Medulla oblongata (tissue), 1 donor: ENCODE measurements at regions not wholly inside any gene's neighbourhood (a gene's known extent, or its start where the extent isn't known, plus 50 kb on each side); places are given as distances from the start of the nearest gene placed in this dataset.

Source experiments
- DNase-seq: peaks from one replicate; pipeline ENCODE4 v3.0.0-alpha.2; 2015; ENCODE audit errors: extremely low spot score

DNA sequence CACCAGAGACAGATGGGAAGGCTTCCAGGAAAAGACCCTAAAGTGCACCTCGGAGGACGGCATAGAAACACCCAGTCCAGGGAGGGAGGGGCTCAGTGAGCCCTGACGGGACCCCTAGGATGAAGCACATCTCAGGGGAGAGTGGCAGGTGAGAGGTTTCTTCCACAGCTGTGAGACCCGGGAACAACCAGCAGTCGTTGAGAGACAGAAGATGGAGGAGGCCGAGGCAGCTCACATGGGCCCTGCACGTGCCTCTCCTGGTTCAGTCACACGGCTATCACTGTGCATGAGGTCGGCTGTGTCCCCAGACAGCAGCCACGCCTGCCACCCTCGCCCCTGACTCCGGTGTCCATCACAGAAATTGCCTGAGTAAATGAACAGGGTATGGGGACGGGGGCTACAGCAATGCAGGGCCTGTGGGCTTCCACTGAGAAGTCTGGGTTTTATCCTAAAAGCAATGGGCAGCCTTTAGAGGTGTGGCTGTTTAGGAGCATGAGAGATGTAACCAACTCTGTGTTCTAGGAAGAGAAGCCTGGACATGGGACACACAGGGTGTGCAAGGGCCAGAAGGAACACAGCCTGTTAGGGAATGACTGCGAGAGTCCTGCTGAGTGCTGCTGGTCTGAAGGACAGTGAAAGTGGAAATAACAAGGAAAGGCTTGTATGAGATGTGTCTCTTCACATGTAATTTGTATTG is 102.0 kb downstream of the TMEM18 start:
- DNase-seq: no peak

- DNase-seq: no peak
These were observed 103.3 kb downstream of the TMEM18 start for GRCh38 chr2:573805-574392.

GRCh38 chr2:573025-573424 is 104.2 kb downstream of the TMEM18 start:
- no peak for DNase-seq

GRCh38 chr2:569681-570080 is 107.5 kb downstream of the TMEM18 start:
- no peak for DNase-seq

GRCh38 chr2:568639-569235 is 108.5 kb downstream of the TMEM18 start:
- no peak for DNase-seq

DNA sequence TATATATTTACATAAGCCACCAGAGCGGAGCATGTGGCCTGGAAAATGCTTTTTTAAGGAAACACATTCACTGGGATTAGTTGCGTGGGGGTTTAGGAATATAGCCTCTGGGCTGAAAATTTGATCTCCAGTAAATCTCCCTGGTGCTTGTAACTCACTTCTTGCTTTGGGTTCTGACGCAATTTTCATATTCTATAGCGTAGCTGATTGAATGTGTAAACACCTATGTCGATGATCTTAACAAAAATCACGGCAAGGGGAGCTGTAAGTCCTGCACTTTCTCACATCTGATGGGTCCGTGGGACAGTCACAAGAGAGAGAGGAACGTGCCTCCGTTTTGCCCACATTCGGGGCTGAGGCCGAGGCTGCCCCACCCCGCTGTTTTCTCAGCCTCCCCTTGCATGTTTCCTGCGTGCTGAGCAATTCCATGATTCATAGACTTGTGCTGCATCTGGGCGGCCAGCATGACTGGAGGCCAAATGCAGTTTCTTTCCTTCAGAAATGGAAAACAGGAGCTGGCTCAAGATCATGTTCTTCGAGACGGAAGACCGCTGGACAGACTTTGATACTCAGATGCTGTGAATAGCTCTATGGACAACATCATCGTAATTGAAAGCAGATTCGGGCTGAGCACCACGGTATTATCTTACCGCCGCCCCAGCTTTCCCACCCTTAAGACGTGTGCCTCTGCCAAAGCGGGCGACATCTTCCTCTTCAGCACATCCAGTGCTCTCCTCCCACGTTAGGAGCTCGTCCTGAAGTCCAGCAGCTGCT is 109.2 kb downstream of the TMEM18 start:
- no peak for DNase-seq

DNA sequence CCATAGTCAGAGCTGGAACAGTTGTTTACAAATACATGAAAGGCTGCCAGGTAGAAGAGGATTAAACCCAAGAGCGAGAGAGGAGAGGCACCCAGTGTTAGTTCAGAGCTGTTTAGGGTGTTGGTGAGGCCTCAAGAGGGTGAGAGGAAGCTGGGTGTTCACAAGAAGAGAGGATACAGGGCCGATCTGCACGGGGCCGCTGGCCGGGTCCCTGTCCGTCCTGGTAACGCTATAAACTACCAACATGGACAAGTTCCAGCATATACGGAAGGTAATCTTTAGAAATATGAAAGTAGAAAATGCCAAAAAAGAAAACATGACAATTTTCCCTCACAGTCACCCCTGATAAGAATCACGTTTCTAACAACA is 109.7 kb downstream of the TMEM18 start:
- DNase-seq: no peak

GRCh38 chr2:566379-567313 is 110.6 kb downstream of the TMEM18 start:
- DNase-seq: no peak

- DNase-seq: no peak
These were observed 112.6 kb downstream of the TMEM18 start for GRCh38 chr2:564471-565181.

DNA sequence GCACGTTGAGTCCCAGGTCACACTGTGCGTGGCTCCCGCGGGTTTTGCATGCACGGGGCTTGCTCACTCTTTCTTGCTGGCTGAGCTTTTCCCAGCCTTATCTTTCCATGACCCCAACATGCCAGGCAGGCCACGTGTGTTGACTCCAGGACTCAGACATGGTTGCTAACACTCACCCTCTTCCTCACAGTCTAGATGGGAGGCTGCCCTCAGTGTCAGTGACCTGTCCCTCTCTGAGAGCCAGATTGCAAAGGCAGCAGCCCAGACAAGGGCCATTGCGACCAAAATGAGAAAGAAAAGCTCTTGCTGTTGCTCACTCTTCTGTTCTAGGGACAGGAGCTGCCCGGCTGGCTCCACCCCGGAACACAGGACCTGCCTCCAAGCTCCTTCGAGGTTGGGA is 113.7 kb downstream of the TMEM18 start:
- DNase-seq: no peak

DNA sequence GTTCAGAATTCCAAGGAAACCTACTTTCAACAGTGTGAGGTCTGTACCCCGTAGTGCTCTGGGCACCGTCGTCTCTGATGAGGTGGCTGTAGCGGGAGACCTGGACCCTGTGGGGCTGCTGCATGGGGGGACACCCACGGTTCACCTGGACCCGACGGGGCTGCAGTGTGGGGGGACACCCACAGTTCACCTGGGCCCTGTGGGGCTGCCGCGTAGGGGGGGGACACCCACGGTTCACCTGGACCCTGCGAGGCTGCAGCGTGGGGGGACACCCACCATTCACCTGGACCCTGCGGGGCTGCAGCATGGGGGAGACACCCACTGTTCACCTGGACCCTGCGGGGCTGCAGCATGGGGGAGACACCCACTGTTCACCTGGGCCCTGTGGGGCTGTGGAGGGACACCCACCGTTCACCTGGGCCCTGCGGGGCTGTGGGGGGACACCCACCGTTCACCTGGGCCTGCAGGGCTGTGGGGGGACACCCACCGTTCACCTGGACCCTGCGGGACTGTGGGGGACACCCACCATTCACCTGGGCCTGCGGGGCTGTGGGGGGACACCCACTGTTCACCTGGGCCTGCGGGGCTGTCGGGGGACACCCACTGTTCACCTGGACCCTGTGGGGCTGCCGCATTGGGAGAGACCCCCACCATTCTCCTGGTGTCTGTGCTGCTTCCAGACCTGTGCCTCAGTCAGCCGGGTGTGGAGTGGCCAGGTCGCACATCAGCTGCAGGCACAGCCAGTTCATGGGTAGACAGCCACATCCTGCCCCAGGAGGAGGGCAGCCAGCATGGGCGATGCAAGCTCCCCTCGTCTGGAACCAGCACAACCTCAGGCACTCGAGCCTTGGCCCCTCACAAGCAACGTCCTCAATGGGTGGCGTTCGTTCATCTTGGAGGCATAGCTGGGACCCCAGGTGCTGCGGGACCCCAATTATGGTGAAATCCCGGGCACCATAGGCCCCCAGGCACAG is 114.5 kb downstream of the TMEM18 start:
- DNase-seq: no peak

- DNase-seq: no peak
These were observed 118.3 kb downstream of the TMEM18 start for GRCh38 chr2:558879-559278.

DNA sequence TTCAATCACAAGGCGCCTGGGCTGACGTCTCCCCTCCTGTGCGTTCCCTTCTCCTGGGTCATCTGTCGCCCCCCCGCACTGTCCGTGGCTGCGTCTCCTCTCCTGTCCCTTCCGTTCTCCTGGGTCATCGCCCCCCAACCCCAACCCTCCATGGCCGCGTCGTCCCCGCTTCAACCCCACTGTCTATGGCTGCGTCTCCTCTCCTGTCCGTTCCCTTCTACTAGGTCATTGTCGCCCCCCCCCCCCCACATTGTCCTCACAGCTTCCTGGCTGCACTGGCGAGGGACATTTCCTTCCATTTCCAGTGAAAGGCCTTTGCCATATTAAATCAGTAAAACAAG is 118.9 kb downstream of the TMEM18 start:
- no peak for DNase-seq

DNA sequence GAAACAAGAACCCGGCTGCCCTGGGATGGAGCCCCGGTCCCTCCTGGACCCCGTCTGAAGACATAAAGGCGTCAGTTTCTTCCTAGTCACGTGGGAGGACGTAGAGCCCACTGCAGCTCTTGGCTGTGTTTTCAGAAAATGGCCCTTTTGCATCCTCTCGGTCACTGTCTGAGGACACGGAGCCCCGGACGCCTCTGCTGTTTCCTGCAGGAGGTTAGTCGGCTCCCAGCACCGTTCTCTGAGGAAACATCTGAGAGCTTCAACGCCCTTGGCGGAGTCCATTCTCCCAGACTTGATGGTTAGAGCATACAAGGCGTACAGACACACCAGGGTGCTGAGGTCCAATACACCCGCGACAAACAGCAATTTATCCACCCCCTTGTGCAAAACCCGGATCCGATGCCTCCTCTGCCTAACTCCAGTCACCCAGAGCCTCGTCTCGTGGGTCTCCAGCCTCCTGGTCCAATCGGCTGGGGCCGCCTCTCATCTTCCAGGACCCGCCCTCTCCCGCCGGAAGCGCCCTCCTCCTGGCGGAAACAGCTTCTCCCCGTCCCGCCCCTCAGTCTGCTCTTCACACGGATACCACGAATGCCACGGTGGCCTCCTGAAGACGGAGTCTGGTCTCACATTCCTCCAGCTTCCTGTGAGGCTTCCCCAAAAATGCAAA is 119.4 kb downstream of the TMEM18 start:
- no peak for DNase-seq

- DNase-seq: no peak
These were observed 120.7 kb downstream of the TMEM18 start for GRCh38 chr2:556485-556884.

DNA sequence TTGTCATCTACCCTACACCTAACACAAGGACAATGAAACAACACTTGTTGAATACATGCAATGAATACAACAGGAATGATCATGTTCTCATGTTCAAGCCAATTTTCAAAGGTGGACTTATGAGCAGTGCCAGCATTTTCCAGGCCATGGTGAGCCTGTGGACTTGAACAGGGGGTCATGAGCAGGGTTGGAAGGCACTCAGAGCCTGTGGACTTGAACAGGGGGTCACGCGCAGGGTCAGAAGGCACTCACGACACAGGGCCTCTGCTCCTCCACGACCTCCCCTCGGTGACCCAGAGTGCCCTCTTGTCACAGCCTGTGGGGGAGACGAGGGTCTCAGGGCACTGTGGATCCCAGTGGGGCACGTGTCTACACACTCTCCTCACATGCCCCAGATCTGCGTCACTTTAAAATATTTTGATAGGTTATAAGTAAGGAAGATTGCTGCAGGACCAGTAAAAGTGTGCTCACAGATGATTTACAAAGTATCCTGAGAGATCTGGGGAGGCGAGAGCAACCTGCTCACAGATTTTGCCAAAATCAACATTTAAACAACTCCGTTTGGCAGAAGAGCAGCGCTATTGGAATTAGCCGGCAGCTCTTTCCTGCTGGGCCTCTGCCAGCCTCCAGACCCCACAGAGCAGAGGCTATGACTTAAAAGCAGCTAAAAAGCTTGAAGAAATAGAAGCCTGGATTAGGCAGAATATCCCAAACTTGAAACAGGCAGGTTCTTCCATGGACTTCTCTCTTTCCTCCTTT is 121.9 kb downstream of the TMEM18 start:
- DNase-seq: no peak

DNA sequence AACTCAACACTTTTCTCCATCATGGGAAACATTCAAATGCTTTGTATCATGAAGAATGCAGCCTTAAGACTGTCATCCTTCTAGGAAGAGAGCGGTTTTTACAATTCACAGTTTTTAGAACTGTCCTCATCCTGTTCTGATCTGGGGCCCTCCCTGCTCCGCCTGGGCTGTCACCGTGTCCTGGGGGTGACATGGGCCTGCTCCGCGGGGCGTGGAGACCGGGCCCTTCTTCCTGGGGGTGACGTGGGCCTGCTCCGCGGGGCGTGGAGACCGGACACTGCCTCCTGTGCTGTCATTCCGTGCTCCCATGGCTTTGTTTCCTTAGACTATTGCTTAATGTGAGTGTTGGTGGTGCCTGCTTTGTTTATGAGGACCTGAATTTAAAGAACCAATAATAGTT is 122.8 kb downstream of the TMEM18 start:
- DNase-seq: no peak

GRCh38 chr2:552906-553305 is 124.3 kb downstream of the TMEM18 start:
- no peak for DNase-seq

- no peak for DNase-seq
These were observed 125.6 kb downstream of the TMEM18 start for GRCh38 chr2:551621-552020.
